ENCODE measurements at regions not wholly inside any gene's neighbourhood (a gene's known extent, or its start where the extent isn't known, plus 50 kb on each side); places are given as distances from the start of the nearest gene placed in this dataset.

DNA sequence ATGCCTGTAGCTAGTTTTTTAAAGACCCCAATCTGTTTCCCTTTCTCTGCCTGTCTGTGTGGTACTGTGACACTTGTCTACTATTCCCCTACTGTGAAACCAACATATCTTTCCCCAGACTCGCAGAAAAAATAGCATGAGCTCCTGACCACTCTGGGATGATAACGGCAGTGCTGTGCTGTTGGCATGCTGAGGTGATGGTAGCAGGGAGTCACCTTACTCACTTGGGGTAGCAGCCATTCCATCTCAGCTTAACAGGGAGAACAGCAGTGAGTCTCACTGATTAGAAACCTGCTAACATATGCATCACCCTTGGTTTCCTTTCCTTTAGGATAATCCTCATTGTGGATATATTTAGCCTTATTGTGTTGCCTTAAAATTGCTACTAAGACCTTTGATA, 469.6 kb upstream of the FZD8 start:
- DNase-seq (ENCODE audit: low spot score) = no peak

DNA sequence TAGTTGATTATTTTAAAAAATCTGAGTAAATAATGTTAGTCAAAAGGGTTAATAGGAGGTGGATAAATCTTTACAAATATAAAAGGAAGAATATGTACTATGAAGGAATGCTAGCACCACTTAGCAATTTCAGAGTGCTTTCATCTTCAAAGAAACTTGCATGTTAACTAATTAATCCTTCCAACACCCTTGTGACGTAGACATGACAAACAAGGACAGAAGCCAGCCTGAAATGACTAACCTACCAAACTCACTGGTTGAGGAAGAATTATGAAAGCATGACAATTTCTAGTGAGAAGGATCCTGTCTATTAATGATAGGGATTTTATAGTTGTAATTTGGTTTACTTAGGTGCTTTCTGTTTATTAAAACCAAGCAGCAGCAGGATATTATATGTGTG, 468.0 kb upstream of the FZD8 start:
- no peak for DNase-seq (ENCODE audit: low spot score)

DNA sequence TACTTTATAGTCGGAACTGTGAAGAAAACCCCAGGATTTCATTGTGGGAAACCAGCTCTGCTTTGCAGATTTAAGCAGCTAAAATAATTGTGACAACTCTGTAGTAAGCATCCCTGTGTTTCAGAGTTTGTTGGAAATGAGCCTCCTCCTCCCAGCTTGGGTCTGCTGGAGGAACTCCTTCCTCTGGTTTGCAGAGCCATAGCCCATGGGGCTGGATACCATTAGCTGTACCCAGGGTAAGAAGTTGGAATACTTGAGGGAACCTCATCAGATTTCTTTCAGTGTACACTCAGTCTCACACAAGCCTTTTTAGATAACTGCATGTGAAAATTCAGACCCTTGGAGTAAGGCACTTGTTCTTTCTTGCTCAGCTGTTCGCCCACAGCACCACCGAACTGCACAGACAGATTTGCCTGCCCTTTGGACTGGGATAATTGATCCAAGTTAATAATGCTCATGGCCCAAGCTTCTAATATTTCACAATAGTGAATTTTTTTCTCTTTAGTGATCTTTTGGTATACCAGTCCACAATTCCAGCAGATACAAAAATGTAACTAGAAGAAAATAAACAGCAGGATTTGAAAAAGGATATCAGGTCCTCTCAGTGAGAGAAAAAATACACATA, 467.4 kb upstream of the FZD8 start:
- no peak for DNase-seq (ENCODE audit: low spot score)

DNA sequence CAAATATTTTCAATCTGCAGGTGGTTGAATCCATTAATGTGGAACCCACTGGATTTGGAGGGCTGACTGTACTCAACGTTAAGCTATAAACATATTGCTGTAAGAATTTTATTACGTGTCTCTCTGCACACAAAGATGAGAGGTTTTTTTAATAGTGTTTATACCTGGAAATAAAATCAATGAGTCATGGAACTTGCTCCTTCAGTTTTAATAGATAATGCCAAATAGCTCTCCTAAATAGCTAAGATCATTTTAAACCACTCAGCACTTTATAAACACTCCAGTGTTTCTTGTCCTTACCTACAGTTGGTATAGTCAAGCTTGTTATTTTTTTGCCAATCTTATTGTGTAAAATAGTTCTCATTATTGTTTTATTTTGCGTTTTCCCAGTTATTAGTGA, 455.6 kb upstream of the FZD8 start:
- DNase-seq (ENCODE audit: low spot score) = no peak

DNA sequence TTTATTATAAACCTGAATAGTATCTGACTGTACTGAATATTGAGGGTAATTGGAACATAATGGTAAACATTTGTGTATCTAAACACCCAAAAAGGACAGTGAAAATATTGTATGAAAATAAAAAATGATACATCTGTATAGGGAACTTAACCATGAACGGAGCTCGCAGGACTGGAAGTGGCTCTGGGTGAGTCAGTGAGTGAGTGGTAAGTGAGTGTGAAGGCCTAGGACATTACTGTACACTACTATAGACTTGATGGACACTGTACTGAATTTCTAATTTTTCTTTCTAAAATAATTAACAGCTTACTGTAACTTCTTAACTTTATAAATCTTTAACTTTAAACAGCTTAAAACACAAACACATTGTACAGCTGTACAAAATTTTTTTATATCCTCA, 454.5 kb upstream of the FZD8 start:
- no peak for DNase-seq (ENCODE audit: low spot score)

DNA sequence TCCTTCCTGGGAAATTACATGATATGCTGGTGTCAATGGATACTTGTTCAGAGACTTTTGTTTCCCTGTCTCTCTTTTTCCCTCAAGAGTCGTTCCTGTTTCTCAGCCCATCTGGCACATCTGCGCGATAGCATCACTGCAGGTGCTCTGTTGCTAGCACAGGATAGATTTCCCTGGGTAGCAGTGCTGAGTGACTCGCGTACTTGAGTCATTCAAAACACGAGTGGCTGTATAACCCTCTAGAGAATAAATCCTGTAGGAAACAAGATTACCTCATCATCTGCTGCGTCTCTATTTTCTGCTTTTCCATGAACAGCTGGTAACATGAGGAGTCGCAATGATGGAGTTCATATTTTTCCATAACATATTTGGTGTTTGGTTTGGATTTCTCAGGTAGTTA, 452.0 kb upstream of the FZD8 start:
- no peak for DNase-seq (ENCODE audit: low spot score)

DNA sequence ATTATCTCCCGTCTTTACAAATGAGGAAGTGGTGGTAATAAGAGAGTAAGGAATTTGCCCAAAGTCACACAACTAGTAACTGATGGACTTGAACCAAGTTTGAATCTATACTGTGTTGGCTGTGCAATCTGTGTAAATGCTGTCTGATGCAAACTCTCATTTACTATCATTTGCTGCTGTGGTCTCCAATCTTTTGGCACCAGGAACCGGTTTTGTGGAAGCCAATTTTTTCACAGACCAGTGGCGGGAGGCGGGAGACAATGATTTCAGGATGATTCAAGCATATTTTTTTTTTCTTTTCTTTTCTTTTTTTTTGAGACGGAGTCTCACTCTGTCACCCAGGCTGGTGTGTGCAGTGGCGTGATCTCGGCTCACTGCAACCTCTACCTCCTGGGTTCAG, 450.0 kb upstream of the FZD8 start:
- no peak for DNase-seq (ENCODE audit: low spot score)

DNA sequence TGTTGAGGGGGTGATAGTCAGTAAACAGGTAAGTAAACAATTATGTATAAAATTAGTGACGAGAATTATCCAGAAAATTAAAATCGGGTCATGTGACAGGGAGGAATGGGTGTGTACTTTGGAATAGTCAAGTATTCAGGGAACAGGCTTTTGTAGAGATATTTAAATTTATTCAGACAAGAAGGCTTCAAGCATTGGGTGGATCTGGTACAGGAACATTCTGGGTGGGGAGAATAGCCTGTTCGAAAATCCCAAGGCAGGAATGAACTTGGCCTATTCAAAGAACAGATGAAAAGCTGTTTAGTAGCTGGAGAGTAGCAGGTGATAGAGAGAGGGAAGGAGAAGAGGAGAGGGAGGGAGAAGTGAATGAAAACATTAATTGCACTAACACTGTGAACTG, 448.9 kb upstream of the FZD8 start:
- DNase-seq (ENCODE audit: low spot score) = no peak

DNA sequence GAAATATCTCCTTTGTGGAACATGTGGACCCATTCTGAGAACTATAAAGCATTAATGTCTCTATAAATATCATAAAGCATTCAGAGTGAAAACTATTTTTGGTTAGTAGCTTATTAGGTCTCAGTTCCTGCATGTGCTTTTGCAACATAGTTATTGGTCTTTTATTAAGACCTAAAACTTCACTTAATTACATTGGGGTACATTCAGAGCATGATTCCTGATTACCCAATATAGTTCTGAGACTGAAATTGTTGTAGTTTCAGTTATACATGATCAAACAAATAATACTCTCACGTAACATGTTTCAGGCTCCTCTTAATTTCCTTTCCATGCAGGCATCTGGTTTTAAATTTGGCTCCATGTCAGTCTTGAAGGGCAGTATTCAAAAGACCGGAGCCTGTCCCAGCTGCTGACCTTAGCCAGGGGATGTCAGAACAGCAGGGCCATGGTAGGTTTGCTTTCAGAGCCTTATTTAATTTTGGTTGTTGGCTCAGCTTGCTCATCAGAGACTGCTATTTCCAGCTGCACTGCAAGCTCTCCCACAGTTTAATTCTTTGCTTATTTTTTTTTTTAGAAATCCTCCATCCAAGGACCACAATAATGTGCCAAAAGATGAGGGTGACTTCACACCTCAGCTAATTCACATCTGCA, 447.8 kb upstream of the FZD8 start:
- DNase-seq (ENCODE audit: low spot score) = no peak

DNA sequence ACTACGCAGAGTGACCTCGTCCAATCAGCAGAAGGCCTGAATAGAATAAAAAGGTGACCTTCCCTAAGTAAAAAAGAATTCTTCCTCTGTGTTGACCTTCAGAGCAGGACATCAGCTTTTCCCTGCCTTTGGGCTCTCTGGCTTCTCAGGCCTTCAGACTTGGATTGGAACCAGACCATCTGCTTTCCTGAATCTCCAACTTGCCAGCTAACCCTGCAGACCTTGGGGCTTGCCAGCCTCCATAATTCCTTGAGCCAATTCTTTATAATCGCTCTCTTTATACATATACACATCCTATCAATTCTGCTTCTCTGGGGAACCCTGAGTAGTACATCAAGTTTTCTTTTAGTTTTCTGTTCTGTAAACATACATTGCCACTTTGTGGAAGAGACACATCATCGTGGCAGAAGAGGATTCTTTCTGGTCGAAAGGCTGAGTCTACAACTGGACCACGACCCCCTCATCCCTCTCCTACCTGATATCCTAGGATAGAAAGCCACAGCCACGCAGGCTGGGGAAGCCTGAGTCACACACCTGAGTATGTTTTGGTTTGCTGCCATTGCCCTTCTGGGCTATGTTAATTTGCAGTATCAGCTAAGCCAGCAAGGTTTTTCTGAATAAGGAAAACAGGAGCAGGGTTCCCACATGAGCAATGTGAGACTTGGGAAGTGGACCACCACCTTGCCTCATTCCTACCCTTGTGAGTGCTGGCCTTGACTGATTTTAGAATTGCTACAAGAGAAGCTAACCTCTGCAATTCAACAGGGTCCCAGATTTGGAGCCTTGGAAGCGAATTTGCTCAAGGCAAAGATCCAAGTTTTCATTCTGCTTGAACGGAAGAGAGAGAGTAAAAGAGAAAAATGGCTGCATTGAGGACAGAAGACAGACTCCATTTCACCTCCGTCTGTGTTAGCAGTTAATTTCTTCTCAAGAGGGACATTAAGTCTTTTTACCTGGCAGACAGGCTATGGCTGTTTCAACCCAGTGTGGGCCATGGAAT, 445.2 kb upstream of the FZD8 start:
- DNase-seq (ENCODE audit: low spot score) = no peak

DNA sequence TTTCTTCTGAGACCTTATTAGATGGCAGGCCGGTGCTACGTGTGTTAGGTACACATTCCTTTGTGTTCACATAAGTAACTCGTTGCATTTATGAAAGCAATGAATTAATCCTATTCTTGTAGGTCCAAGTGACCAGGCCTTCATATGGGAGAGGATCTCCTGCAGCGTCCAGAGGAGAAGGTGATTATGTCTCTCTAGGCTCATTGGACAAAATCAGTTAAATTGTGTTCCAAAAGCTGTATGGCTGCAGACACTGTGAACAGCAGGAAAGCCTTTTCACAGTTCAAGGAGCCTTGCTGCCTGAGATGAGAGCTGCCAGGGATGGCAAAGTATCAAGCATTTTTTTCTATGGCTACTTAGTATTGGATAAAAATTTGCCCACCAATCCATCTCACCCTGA, 433.1 kb upstream of the FZD8 start:
- no peak for DNase-seq (ENCODE audit: low spot score)

DNA sequence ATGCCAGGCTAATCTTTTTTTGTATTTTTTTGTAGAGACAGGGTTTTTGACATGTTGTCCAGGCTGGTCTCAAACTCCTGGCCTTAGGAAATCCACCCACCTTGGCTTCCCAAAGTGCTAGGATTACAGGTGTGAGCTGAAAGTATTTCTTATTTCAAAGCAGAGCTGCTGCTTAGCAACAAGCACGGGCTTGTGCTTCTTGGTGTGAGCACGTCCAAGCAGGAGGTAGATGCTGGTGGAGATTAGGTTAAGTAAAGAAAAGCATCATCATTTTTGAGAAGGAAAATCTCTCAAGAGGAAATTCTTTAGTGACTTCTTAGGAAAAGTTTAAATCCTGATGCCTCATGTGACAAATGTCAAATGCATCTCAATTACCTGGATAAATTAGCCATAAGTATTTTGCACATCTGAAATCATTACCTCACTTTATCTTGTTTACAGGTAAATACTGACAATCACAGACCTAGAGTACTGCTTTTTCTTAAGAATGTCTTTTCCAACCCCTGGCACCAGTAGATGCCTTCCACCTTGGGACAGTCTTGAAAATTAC, 431.8 kb upstream of the FZD8 start:
- no peak for DNase-seq (ENCODE audit: low spot score)

DNA sequence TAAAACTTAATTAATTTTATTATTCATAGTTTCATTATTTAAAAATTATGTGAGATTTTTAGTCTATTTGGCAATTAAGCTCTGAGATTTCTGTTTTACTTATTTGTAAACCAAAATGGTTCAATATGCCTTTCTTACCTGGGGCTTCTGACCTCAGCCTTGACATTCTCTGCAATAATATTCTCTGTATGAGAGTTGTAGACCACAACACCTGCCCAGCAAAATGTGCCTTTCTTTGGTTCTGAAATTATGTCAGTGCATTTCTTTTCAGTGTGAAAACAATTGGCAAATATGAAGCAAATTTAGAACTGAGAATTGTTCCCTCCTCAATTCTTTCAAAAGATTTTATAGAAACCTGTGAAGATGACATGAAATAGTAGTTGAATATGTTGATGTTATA, 426.4 kb upstream of the FZD8 start:
- no peak for DNase-seq (ENCODE audit: low spot score)

DNA sequence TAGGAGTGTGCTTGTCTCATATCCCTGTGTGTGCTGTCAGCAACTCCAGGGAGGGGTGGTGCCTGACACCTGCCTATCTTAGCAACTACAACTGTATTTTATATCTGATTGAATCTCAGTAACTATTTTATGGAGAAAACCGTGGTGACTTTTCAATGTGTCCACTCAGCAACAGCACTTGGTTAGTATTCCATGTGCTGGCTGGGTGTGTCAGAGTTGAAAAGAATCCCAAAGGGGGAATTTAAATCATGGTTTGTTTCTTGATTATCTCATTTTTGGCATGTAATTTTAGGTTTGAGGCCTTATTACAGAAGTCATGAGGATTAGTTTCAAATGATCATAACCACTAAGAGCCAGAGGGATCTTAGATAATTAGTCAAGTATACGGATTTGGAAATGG, 425.7 kb upstream of the FZD8 start:
- no peak for DNase-seq (ENCODE audit: low spot score)

DNA sequence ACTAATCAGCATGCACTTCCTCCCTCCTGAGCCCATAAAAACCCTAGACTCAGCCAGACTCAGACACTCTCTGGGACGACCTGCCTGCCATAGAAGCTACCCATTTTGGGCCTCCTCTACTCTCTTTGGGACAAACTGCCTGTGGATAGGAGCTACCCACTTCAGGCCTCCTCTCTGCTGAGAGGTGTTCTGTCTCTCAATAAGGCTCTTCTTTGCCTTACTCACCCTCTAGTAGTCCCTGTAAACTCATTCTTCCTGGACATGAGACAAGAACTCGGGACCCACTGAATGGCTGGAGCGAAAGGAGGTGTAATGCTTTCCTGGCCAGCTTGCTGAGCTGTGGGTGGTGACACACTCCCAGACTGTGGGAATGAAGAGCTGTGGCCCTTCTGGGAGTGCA, 424.8 kb upstream of the FZD8 start:
- no peak for DNase-seq (ENCODE audit: low spot score)

DNA sequence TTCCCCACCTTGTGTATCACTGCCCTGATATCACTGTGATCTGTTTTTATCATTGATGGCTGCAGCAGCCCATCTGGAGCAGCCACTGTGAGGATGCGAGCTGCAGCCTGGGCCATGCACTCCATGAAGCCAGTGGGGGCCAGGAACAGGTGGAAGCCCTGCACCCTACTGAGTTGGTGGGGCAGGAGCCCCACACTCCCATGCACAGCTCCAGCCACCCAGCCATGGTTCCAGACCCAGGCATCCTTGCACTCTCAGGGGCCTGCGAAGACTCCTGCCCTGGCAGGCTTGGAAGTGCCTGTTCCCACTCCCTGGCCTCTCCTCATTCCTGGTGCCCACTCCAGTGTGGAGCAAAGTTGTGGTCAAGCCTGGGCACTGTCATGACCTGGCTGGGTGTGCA, 424.0 kb upstream of the FZD8 start:
- no peak for DNase-seq (ENCODE audit: low spot score)

DNA sequence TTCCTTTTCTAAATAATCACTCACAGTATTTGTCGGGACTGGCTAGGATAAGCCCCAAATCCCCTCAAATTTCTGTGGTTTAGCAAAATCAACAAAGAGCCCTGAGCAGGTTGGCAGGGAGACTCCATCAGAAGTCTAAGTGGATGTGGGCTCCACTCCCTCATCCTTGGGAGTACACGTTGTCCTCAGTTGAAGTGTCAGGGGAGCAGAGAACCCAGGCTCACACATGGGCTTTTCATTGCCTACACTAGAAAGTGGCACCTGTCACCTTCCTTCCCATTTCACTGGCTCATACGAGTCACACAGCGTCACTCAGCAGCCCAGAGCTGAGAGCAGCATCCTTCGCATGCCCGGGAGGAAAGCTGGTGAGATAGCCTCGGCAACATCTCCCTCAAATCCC, 421.3 kb upstream of the FZD8 start:
- DNase-seq (ENCODE audit: low spot score) = no peak

DNA sequence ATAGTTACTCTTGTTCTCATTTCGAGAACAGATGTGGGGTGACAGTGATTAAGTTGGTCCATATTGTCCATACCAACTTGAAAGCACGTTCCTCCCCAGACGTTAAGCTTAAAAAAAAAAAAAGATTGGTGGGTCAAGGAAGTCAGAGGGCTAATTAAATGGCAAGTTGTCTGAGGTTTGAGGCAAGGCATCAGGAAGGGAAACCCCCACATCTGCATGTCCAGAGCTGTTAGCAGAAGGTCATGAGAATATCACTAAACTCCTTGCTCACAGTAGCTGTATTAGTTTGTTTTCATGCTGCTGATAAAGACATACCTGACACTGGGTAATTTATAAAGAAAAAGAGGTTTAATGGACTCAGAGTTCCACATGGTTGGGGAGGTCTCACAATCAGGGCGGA, 415.6 kb upstream of the FZD8 start:
- no peak for DNase-seq (ENCODE audit: low spot score)

DNA sequence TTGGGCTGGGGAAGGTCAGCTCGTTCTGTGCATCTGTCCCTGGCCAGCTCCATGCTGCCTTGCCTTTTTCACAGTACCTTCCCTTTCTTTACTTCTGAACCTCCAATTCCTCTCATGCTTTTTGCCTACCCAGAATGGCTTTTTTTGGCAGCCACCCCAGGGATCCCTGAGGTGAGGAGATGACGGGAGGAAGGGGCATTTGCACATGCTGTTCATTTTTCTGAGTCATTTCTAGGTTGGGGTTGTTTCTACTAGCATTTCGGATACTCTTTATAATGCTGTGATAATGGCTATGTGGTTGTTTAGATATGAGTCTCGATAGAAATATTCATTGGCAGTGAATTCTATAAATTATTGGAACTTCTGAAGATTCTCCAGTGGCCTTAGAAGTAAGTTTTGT, 415.1 kb upstream of the FZD8 start:
- DNase-seq (ENCODE audit: low spot score) = no peak

DNA sequence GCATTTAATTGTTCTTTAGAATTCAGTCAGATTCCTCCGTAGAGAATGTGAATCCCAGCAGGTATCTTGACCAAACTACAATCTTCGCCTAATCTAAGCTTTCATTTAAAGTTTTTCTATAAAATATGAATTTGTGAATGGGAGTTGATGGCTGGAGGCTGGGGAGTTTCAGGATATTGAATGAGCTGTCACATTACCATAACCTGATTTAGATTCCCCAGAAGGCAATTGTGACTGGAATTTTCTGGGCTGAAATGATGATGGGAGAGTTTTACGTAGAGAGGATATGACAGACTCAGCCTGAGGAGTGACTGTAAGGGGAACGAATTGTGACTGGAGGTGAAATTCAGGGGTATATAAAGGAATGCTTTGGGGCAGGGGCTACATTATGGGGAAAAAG, 411.7 kb upstream of the FZD8 start:
- DNase-seq (ENCODE audit: low spot score) = no peak

DNA sequence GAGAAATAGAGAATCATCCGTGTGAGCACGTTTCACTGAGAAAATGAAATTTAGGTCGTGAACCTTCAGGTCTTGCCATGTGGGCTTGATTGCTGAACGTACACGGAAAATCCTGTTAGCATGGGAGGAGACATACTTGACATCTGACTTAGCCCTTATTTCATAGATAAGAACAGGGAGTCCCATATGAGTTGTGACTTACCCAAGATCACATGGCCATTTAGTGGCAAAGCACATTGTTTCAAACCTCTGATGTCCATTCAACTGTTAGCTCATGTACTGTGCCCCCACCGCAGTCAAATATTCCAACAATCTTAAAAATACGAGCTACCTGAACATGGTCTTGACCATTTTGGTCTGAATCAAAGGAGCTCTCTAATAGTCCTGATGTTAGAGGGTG, 411.2 kb upstream of the FZD8 start:
- DNase-seq (ENCODE audit: low spot score) = no peak

DNA sequence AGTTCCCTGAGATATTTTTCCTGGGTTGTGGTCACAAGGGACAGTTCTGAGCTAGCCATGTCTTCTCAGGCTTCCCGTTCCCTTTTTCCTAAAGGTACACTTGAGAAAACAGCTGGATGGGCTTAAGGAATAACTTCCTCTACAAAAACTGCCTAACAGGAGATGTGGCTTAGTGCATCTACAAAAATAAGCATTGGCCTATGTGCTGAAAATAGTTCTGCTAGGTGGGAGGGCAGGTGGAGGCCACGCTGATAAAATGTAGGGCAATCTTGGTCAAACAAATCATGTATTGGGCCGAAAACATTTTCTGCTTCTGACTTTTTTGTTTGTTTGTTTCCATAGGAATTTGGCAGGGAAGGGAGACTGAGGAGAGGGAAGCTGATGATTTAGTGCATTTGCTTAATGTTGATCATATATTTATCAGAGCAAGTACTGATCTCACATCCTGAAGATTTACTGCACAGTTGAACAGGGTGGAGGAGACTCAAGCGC, 409.4 kb upstream of the FZD8 start:
- DNase-seq (ENCODE audit: low spot score) = no peak
